Activated CD8-positive, alpha-beta memory T cell treated with anti-CD3 and anti-CD28 coated beads, Interleukin-2, amount 10 ng/mL, durations not matched to agents 7 days and 5 days (primary cell): ENCODE measurements at regions not wholly inside any gene's neighbourhood (a gene's known extent, or its start where the extent isn't known, plus 50 kb on each side); places are given as distances from the start of the nearest gene placed in this dataset.
"Not testable (repeated sequence)": the region's sequence is repeated elsewhere in the genome, so short reads cannot be mapped to it uniquely, and the experiment has no call there.

Source experiments
- ATAC-seq: fragments of 150-1000 bp; cut with Tn5 transposase; one replicate; pipeline ENCODE4 v1.10.0; 2021; ENCODE audit warnings: moderate library complexity
- CTCF ChIA-PET: fragments of 350-600 bp; sonication (Branson Sonifier 250); formaldehyde crosslinking; loops from one replicate; lab custom pipeline; 2021; ENCODE audit warnings: antibody characterized with exemption; lab: Charles Lee
- DNase-seq: peaks from one replicate; pipeline ENCODE4 v3.0.0-alpha.2; 2020
- H3K27ac Mint-ChIP-seq: one replicate; pipeline ENCODE4 v1.8.0; 2021; ENCODE audit warnings: mild to moderate bottlenecking, mixed read lengths
- H3K27me3 Mint-ChIP-seq: one replicate; pipeline ENCODE4 v1.8.0; 2021; ENCODE audit warnings: mixed read lengths
- H3K36me3 Mint-ChIP-seq: one replicate; pipeline ENCODE4 v1.8.0; 2021; ENCODE audit warnings: mild to moderate bottlenecking, mixed read lengths
- H3K4me1 Mint-ChIP-seq: one replicate; pipeline ENCODE4 v1.8.0; 2021; ENCODE audit warnings: mixed read lengths
- H3K4me3 Mint-ChIP-seq: one replicate; pipeline ENCODE4 v1.8.0; 2021; ENCODE audit warnings: mild to moderate bottlenecking, moderate library complexity, mixed read lengths
- H3K9me3 Mint-ChIP-seq: one replicate; pipeline ENCODE4 v1.8.0; 2022; ENCODE audit warnings: low read depth, mixed read lengths

DNA sequence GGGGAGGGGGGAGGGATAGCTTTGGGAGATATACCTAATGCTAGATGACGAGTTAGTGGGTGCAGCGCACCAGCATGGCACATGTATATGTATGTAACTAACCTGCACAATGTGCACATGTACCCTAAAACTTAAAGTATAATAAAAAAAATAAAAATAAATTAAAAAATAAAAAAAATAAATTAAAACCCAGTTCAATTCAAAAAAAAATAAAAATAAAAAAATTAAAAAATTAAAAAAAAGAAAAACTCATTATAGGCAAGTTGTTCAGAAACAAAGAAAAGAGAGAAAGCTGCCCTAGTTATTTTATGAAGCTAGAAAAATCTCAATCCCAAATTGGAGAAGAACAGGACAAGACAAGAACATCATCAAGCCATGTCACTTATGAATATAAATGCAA lies 147.5 kb upstream of the PRR20G start:
- H3K4me3 Mint-ChIP-seq, DNase-seq, H3K36me3 Mint-ChIP-seq, ATAC-seq, CTCF ChIA-PET, H3K4me1 Mint-ChIP-seq, H3K27ac Mint-ChIP-seq, H3K9me3 Mint-ChIP-seq: not testable (repeated sequence)
- H3K27me3 Mint-ChIP-seq = peaks cover 31% of the 10 kb centered on the region

- H3K27me3 Mint-ChIP-seq = peaks cover 40% of the 10 kb centered on the region
- no peaks in the 10 kb centered on the region for H3K9me3 Mint-ChIP-seq
- CTCF ChIA-PET = no interaction called here
- no peaks in the 10 kb centered on the region for H3K36me3 Mint-ChIP-seq
- no peaks in the 10 kb centered on the region for H3K4me1 Mint-ChIP-seq
- DNase-seq (peak; percentile 9), ATAC-seq (no peak)
- H3K4me3 Mint-ChIP-seq = no peak overlapping the region
- no peak overlapping the region for H3K27ac Mint-ChIP-seq
These were observed 143.2 kb upstream of the PRR20G start for GRCh38 chr3:127431066-127431465.

DNA sequence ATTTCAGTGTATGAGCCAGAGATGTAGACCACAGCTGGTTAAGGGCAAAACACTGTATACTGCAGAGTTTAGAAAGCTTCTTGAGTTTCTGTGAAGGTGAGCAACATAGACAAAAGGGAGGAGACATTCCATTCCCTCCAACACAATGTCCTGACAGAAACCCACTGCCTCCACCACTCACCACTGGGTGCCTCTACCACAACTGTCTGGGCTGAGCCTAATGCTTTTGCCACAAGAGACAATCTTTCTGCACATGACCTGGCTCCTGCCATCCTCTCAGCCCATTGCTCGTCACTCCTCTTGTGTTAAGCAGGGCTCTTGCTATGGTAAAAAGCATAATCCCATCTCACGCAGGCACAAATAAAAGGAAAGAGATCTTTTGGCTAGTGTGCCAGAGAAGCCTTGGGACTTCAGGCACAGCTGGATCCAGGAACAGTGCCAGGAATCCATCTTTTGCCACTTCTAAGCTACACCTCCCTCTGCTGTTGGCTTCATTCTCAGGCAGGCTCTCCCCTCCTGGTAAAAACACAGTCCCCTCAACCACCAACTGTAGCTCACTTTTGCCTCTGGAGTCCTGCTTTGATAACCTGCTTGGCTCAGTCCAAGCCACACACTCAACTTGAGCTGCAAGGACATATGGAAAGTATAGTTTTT lies 140.6 kb upstream of the PRR20G start:
- no peak overlapping the region for H3K27ac Mint-ChIP-seq
- no peaks in the 10 kb centered on the region for H3K4me1 Mint-ChIP-seq

GRCh38 chr3:127427666-127428065 lies 139.8 kb upstream of the PRR20G start:
- Mint-ChIP-seq H3K27me3 (peaks cover 44% of the 10 kb centered on the region), H3K27ac (no peak overlapping the region), H3K4me1 (no peaks in the 10 kb centered on the region), H3K9me3 (no peaks in the 10 kb centered on the region), H3K36me3 (no peaks in the 10 kb centered on the region), H3K4me3 (no peak overlapping the region)
- ATAC-seq (no peak), DNase-seq (no peak)
- CTCF ChIA-PET = no interaction called here

More for the DNA sequence above, 140.6 kb upstream of the PRR20G start:
- DNase-seq (no peak), ATAC-seq (no peak)
- Mint-ChIP-seq H3K4me3 (no peak overlapping the region), H3K27me3 (peaks cover 46% of the 10 kb centered on the region), H3K36me3 (no peaks in the 10 kb centered on the region), H3K9me3 (no peaks in the 10 kb centered on the region)
- CTCF ChIA-PET = no interaction called here

DNA sequence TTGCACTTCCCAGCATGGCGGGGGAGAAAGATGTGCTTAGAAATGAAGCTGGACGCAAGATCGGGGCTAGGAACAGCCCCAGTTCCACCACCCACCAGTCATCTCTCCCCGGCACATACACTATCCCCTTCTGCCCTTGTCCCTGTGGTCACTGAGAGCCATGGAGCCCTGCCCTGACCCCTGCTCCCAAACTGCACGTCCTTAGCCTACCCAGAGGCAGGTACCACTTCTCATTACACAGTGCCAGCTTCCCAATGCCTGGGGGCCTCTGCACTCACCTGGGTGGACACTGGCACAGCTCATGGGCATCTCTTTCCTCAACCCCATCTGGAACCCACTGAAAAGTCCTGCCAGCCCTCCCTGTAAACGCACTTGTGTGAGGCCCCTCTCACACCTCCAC lies 139.3 kb upstream of the PRR20G start:
- Mint-ChIP-seq H3K27ac (no peak overlapping the region), H3K36me3 (no peaks in the 10 kb centered on the region), H3K9me3 (no peaks in the 10 kb centered on the region), H3K4me3 (no peak overlapping the region), H3K27me3 (peaks cover 40% of the 10 kb centered on the region), H3K4me1 (no peaks in the 10 kb centered on the region)
- ATAC-seq = no peak
- no peak for DNase-seq
- CTCF ChIA-PET = no interaction called here

DNA sequence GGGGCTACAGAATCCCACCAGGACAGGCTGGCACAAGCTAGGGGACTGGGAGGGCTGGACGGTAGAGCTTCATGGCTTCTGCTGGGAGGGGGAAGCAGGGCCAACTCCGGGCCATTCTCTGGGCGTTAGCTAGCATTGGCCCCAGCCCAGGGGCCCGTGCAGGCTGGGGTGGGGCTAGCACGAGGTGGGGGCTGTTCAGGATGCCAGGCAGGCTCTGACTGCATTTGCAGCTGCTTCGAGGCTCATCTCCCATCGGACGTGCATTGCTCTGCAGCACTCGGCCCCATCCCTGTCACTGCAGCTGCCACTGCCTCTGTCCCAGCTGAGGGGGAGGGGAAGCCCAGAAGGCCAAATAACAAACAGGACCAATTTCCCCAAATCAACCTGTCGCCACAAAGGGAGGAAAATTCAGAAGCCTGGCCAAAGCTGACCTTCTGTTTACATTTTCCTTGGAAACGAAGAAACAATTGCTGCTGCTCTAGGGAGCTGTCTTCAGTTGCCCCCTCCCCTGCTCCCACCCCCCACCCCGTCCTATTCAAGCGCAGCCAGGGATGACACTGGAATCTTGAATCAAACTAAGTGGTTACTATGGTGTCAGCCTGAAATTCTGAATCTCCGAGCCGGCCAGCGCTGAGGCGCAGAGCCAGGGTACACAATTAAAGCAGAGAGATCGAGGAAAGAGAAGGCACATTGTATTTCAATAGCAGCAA lies 138.8 kb upstream of the PRR20G start:
- no peaks in the 10 kb centered on the region for H3K4me1 Mint-ChIP-seq
- no peaks in the 10 kb centered on the region for H3K9me3 Mint-ChIP-seq
- CTCF ChIA-PET = no interaction called here
- peaks cover 38% of the 10 kb centered on the region for H3K27me3 Mint-ChIP-seq
- H3K27ac Mint-ChIP-seq = no peak overlapping the region
- no peak for ATAC-seq
- H3K36me3 Mint-ChIP-seq = no peaks in the 10 kb centered on the region
- H3K4me3 Mint-ChIP-seq = no peak overlapping the region
- no peak for DNase-seq

DNA sequence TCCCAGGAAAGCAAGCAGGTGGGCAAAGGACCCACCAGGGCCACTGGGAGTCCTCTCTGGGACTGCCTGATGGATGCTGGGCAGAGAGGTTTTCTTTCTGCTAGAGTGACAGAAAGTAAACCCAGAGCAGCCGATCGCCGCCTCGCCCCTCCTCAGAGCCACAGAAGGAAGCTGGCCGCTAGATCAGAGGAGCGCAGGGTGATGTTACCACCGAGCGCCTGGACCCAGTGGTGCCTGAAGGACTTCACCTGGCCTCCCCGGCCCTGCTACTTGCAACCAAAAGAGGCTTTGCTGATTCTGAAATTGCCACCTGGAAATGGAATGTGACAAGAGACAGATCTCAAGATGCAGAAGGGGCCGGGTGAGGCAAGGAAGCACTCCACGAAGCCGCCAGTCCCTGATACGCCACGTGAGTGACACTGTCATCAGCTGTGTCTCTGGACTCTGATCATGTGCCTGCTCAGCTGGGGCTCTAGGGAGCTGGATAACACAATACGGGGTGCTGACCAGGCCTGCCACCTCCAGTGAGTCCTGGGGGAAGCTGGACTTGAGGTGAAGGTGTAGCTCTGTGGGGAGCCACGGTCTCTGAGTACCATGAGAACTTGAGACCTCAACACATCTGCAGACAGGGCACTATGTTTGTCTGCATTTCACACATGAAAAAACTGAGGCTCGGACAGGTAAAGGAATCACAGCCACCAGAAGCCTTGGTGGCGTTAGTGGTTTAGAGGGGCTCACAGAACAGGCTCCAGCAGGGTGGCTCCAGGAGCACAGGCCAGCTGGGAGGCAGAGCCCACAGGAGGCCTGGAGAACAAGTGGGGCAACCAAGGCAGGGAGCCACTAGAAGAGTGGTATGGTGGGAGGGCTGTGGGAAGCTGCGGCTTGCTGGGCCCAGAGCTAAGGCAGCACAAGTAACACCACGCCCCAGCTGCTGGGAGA lies 137.9 kb upstream of the PRR20G start:
- CTCF ChIA-PET = no interaction called here
- ATAC-seq (no peak), DNase-seq (peak; percentile 36)
- no peaks in the 10 kb centered on the region for H3K4me1 Mint-ChIP-seq
- H3K9me3 Mint-ChIP-seq = no peaks in the 10 kb centered on the region
- H3K36me3 Mint-ChIP-seq = no peaks in the 10 kb centered on the region
- no peak overlapping the region for H3K4me3 Mint-ChIP-seq
- H3K27ac Mint-ChIP-seq = no peak overlapping the region
- peaks cover 32% of the 10 kb centered on the region for H3K27me3 Mint-ChIP-seq

DNA sequence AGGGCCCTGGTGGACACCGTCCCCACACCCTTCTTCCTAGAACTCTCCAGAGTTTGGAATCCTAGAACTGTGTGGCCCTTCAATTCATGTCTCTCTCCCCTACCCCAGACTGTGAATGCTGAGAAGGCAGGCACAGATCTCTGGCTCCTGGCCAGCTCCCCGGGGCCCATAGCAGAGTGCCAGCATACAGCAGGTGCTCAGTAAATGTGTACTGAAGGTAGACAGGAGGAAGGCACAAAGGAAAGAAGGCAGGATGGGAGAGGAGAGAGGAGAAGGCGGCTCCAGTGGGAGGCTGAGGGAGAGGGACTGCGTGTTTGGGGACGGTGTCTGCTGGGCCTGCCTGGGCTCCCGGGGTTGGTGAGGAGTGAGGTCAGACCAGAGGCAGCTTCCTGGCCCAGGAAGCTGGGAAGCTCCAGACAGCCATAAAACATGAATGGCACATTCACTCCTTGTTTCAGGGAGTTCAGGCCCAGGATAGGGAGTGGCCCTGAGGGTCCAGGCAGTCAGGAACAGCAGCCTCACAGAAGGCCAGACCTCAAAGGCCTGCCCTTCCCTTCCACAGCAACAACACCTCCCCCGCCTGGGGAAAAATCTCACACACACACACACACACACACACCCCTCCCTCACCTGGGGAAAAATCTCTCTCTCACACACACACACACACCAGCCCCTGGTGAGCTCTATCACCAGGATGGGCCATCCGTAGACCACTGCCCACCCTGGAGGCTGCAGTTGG lies 137.1 kb upstream of the PRR20G start:
- H3K9me3 Mint-ChIP-seq = no peaks in the 10 kb centered on the region
- H3K27ac Mint-ChIP-seq = no peak overlapping the region
- no peaks in the 10 kb centered on the region for H3K4me1 Mint-ChIP-seq
- H3K4me3 Mint-ChIP-seq = no peak overlapping the region
- ATAC-seq (no peak), DNase-seq (peak; percentile 14)
- CTCF ChIA-PET = no interaction called here
- peaks cover 32% of the 10 kb centered on the region for H3K27me3 Mint-ChIP-seq
- H3K36me3 Mint-ChIP-seq = no peaks in the 10 kb centered on the region

- H3K4me3 Mint-ChIP-seq = no peak overlapping the region
- no peak overlapping the region for H3K27ac Mint-ChIP-seq
- ATAC-seq = no peak
- no peaks in the 10 kb centered on the region for H3K9me3 Mint-ChIP-seq
- H3K4me1 Mint-ChIP-seq = no peaks in the 10 kb centered on the region
- no peaks in the 10 kb centered on the region for H3K36me3 Mint-ChIP-seq
- H3K27me3 Mint-ChIP-seq = peaks cover 39% of the 10 kb centered on the region
- CTCF ChIA-PET = no interaction called here
- DNase-seq = peak; percentile 18
These were observed 136.3 kb upstream of the PRR20G start for GRCh38 chr3:127423856-127424765.

DNA sequence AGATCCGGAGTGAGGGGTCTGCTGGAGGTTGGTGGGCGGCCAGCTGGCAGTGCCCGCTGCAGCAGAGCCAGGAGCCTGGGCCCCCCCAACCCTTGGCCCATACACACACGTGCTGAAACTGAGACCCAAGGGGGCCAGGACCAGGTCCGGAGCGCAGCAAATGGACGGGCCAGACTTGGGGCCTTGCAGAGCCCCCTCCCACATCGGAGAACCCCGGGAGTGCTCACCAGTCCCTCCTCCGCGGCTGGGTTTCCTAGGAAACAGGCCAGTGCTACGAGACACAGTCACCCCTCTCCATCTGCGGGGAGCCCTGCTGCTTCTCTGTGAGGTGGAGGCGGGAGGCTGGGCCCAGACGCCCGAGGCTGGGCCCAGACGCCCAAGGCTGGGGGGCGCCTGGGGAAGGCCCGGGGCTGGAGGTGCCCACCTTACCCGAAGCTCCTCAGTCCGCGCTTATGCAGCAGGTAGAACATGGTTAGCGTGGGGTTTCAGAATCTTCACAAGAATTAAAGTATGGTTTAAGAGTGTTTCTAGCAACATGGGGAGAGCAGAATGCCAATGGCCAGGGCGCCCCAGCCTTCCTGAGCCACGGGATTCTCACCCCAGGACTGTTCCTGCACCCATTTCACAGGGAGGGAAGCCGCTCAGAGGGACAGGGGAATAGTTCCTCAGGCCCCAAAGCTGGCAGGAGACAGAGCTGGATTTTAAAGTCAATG lies 135.0 kb upstream of the PRR20G start:
- H3K27ac Mint-ChIP-seq = no peak overlapping the region
- ATAC-seq (no peak), DNase-seq (peak; percentile 16)
- no peaks in the 10 kb centered on the region for H3K36me3 Mint-ChIP-seq
- H3K9me3 Mint-ChIP-seq = no peaks in the 10 kb centered on the region
- CTCF ChIA-PET = no interaction called here
- peaks cover 39% of the 10 kb centered on the region for H3K27me3 Mint-ChIP-seq
- H3K4me1 Mint-ChIP-seq = no peaks in the 10 kb centered on the region
- no peak overlapping the region for H3K4me3 Mint-ChIP-seq

DNA sequence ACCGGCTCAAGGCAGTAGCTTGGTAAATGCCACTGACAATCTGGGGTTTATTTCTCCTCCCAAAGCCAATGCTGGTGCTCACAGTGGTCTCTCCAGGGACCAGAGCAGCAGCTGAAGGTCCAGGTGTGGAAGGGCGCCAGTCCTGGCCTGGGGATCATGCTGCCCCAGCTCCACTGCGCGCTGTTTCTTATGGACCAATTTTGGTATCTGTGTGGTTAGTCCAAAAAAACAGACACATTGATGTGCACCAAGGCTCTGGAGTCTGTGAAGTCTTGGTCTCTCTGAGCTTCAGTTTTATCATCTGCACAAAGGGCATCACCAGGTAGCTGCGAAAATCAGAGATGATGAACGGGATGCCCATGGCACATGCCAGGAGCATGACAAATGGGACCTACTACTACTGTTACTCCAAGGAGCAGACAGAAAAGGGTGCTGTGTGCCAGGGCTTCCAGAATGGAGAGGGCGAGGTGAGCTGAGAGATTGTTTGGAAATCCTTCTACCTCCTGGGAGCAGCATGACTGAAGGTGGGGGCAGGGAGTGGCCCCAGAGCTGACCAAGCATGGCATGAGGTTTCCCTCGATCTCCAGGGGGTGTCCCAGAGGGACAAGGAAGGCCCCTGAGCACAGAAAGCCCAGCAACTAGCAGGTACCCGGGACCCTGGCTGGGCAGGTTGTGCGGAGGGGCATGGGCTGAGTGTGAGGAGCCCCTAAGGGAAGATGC lies 134.3 kb upstream of the PRR20G start:
- Mint-ChIP-seq H3K9me3 (no peaks in the 10 kb centered on the region), H3K36me3 (no peaks in the 10 kb centered on the region), H3K4me3 (no peak overlapping the region), H3K27me3 (peaks cover 39% of the 10 kb centered on the region), H3K27ac (no peak overlapping the region), H3K4me1 (no peaks in the 10 kb centered on the region)
- no peak for ATAC-seq
- DNase-seq = peak; percentile 27
- CTCF ChIA-PET = no interaction called here
